ENCODE measurements at regions not wholly inside any gene's neighbourhood (a gene's known extent, or its start where the extent isn't known, plus 50 kb on each side); places are given as distances from the start of the nearest gene placed in this dataset.

DNA sequence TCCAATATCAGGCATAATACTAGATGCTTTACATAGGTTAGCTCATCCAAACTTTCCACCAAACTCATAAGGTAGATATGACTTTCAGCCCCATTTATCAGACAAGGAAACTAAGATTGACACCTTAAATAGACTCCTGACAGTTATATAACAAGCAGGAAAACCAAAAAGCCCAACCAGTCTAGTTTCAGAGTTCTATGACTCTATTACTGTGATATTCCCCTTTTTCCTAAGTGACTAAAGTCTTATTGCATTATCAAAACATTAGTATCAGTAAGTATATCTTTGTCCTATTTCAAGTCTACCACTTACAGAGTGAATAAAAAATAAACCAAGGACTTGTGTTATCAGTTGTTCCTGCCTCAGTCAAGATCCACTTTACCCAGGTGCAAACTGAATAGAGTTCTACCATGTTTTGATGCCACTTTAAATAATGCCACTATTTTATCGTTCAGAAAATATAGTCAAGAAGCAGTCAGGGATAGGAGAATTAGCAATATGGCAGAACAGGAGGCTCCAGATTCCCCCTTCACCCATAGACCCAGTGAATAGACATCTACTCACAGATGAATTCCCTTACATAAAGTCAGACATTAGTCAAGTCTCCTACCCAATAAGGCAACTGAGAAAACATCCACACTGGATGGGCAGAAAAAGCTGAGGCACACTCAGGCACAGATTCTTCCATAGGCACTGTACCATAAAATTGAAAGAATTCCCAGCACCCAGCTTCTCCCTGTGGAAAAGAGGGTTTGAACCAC lies 74.1 kb downstream of the CRPPA start:
- no peak overlapping the region for H3K4me3 ChIP-seq (ENCODE audit: low read depth, low read length)
- no peak for TF ChIP-seq CTCF (IDR thresholded peaks at IDR 0.05; ENCODE audit: borderline replicate concordance, insufficient read depth, low read depth, low read length)

DNA sequence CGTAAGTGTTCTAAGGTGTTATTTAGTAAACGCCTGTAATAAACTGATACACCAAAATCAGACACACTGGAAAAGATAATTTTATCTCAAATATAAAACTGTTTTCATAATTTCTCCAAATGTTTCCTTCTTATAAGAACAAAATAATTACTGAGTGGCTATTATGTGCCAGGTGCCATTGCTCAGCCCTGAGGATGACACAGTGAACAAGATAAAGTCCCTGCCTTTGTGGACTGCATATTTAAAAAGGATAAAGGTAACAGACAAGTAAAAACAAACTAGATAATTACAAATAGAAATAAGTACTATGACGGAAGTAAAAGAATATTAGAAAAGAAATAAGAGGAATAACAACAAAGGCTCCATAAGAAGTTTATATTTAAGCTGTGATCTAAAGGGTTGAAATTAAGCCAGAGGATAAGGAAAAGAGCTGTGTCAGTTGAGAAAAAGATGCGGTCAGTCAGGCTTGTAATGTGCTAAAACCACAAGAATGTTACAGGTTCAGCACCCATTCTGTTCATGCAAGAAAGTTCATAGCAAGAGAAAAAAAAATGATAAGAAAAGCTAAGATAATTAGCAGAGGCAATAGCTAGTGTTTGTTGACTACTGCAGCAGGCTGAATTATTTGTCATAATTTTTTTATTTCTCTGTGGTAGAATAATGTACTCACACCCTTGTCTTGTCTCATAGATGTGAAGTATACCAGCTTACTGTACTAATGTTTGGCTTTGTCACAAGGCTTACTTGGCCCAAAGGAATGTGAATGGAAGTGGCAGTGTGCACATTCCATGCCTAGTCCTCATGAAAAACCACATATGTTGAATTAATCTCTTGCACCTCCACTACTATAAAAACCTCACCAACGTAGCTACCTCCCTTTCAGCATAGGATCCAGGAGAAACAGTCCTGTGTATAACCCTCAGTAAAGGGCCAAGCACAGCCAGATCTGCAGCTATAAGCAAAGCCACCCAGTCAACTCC lies 75.1 kb downstream of the CRPPA start:
- no peak for TF ChIP-seq CTCF (IDR thresholded peaks at IDR 0.05; ENCODE audit: borderline replicate concordance, insufficient read depth, low read depth, low read length)
- H3K4me3 ChIP-seq (ENCODE audit: low read depth, low read length), result no peak overlapping the region

DNA sequence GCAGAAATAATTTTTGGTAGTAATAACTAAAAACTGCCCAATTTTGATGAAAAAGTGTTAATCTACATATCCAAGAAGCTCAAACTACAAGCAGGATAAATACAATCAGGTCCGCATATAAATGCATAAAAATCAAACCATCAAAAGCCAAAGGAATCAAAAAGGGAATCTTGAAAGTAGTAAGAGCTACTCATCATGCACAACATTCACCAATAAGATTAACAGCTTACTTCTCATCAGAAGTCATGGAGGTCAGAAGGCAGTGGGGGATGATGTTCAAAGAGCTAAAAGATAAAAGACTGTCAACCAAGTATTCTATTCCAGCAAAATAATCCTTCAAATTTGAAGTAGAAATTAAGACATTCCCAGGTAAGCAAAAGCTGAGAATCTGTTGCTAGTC lies 76.4 kb downstream of the CRPPA start:
- TF ChIP-seq CTCF (IDR thresholded peaks at IDR 0.05; ENCODE audit: borderline replicate concordance, insufficient read depth, low read depth, low read length), result no peak
- H3K4me3 ChIP-seq (ENCODE audit: low read depth, low read length), result no peak overlapping the region

DNA sequence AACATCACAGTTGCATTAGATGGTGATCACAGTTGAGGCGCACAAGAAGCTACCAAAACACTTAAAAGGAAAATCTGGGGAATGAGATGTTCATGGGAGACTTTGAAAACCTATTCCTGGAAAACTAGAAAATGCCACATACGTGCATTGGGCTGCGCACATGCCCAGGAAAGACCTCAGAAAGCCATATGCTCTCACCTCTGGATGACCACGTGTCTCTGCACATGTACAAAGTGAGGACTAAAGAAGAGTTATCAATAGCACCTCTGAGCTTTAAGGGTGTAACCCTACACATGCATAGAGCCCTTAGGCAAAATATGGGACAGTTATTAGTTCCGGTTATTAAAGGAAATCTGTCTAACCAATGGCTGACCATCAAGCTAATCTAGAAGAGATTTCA lies 77.7 kb downstream of the CRPPA start:
- no peak for TF ChIP-seq CTCF (IDR thresholded peaks at IDR 0.05; ENCODE audit: borderline replicate concordance, insufficient read depth, low read depth, low read length)
- no peak overlapping the region for H3K4me3 ChIP-seq (ENCODE audit: low read depth, low read length)

GRCh38 chr7:16338065-16338464 lies 83.3 kb downstream of the CRPPA start:
- H3K4me3 ChIP-seq (ENCODE audit: low read depth, low read length), result no peak overlapping the region
- TF ChIP-seq CTCF (IDR thresholded peaks at IDR 0.05; ENCODE audit: borderline replicate concordance, insufficient read depth, low read depth, low read length), result no peak

DNA sequence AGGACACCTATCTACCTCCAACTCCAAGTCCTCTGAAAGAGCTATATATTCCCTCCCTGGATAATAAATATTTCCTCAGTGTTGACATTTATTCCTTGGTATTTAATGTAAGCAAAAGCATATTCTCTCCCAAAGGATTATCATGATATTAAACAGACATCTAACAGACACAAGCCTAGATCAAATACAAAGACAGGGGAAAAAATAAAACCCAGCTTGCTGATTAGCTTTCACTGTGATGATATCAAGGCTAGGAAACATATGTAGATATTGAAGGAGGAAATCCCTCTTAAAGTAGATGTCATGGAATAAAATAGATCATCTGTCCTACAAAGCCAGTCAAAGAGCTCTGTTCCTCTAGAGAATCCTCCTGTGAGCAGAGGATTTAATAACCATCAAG lies 95.2 kb downstream of the CRPPA start:
- no peak for TF ChIP-seq CTCF (IDR thresholded peaks at IDR 0.05; ENCODE audit: borderline replicate concordance, insufficient read depth, low read depth, low read length)
- H3K4me3 ChIP-seq (ENCODE audit: low read depth, low read length), result no peak overlapping the region

Data from GM12875 (cell line).